Retina (tissue), 1 donor: ENCODE measurements at regions not wholly inside any gene's neighbourhood (a gene's known extent, or its start where the extent isn't known, plus 50 kb on each side); places are given as distances from the start of the nearest gene placed in this dataset.
A peak's percentile ranks its signal among the peaks of the same experiment; 100 is the strongest.

Source experiments
- DNase-seq: peaks from one replicate; pipeline ENCODE4 v3.0.0-alpha.2; 2016

DNA sequence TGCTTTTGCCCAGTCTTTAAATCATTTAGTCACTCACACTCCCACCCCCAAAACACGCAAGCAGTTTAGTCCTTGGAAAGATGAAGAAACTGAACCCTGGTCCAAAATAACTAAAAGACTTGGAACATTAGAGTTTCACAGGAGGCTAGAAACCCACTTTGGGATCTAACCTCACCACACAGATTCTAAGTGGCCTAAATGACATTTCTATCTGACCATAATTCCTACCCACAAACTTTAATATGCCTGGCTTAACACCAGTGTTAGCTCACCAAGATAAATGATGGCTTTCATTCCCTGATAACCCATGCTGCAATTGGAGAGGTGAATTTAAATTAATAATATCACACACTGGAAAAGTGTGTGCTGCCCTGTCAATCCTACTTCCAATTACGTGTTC is 295.3 kb upstream of the UBE2E2 start:
- DNase-seq: no peak

DNA sequence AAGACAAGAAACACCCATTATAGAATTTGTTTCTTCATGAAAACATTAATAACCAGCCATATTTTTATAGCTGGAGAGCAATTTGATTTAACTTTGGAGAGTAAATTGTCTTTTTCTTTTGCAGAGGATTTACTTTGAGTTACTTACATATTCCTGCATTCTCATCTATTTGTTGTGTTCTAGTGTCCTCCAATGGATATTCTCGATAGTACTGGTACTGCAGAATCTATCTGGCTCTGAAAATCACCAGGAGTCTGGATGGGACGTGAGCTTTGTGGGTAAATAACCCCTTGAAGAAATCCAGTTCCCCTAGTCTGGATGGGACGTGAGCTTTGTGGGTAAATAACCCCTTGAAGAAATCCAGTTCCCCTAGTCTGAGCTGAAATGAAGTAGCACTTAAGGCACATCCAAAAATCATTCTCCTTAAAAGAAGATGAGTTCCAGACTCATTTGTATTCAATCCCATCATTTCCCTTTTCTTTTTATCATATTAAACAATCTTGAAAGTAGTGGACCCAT is 294.1 kb upstream of the UBE2E2 start:
- DNase-seq: no peak

- DNase-seq: no peak
These were observed 286.2 kb upstream of the UBE2E2 start for GRCh38 chr3:22916933-22917332.

- DNase-seq: no peak
These were observed 283.1 kb upstream of the UBE2E2 start for GRCh38 chr3:22920006-22920405.

- no peak for DNase-seq
These were observed 280.8 kb upstream of the UBE2E2 start for GRCh38 chr3:22922317-22922716.

GRCh38 chr3:22923711-22924110 is 279.4 kb upstream of the UBE2E2 start:
- no peak for DNase-seq

DNA sequence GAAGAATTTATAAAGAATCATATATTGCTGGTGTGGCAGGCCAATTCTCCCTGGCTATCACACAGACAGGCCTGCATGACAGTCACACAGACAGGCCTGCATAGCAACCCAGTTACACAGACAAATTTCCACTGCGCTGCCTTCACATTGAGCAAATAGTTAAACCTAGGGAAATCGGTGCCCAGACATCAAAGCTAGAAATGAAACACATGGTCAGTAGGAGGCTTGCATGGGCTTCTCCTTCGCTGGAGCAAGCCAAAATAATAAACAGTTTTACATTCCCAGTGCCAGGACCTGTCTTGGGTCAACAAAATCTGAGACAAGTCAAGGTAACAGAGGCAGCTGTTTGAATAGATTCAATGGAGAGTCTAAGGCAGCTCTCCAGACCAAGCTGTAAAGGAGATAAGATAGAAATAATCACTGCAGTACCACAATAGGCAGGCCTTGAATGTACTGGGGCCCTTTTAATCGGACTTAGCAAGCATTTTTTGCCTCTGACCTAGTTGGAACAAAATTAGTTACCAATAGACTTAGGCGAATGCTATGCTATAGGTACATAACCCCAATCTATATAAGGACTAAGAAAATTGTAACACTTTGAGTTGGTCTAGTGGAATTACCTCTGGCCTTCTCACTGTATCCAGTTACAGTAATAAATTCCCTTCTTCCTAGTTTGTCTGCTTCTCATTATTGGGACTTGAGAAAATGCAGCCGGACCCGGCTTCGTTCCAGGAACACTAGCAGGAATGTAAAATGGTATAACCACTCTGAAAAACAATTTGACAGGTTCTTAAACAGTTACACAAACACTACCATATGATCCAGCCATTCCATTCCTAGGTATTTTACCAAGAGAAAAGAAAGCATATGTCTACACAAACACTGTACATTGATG is 274.7 kb upstream of the UBE2E2 start:
- no peak for DNase-seq

DNA sequence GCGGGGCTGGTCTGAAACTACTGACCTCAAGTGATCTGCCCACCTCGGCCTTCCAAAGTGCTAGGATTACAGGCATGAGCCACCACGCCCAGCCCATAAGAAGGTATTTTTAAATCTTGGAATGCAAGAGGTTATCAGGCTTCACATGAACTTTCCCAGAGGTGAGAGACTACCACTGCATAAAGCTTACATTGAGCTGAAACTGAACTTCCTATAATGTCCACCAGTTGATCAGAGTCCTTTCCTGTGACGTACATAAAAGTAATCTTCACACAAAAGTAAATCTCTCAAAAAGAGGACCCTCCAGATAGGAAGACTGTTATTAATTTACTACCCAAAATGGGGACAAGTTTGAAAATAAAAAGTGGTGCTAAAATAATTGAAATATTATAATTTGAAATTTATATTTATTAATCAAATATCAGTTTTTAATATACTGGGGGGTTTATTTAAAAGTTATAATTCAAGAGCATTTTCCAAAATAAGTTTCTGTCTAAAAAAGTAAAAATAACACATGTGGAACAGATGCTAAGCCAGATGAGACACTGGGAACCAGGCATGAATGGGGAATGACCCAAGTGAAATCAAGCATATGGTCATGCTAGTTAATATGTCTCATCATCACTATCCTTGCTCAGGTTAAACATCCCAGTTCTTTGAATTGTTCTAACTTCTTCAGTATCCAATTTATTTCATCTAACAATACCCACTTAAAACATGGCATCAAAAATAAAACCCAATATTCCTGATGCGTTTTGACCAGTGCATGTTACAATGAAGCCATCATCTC is 269.9 kb upstream of the UBE2E2 start:
- DNase-seq: no peak

GRCh38 chr3:22933841-22934116 is 269.3 kb upstream of the UBE2E2 start:
- no peak for DNase-seq

DNA sequence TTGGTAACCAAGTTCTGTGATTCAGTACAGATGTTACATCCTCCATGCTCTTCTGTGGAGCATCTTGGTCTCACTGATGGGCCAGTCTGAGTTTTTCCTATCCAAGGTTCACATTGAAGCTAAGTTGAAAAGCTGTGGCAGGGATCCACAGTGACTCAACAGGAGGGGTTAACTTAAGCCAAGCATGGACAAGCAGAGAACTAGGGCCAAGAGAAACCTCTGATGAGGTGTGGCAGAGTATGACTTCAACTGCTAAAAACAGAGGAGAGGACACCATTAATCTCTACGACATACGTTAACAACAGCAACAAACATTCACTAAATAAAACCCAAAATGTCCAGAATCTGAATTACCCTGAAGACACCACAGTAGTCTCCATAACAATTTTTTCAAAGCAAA is 268.1 kb upstream of the UBE2E2 start:
- no peak for DNase-seq

DNA sequence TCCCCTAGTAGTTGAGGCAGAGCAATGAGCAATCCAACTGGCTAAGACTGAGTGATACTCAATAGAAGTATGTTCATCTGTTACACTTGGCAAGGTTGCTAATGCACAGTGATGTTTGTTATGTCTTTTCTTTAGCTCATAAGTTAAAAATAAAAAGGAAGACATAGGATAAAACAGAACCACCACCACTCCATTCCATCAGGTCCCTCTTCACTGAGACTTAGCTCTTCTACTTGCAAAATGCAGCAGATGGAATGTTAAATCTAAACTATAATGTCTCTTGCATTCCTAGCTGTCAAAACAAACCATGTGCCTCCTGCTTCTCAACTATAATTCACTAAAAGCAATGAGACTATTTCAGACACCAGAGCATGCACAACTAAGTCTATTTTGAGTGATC is 265.6 kb upstream of the UBE2E2 start:
- DNase-seq: no peak

GRCh38 chr3:22938739-22939138 is 264.4 kb upstream of the UBE2E2 start:
- no peak for DNase-seq

DNA sequence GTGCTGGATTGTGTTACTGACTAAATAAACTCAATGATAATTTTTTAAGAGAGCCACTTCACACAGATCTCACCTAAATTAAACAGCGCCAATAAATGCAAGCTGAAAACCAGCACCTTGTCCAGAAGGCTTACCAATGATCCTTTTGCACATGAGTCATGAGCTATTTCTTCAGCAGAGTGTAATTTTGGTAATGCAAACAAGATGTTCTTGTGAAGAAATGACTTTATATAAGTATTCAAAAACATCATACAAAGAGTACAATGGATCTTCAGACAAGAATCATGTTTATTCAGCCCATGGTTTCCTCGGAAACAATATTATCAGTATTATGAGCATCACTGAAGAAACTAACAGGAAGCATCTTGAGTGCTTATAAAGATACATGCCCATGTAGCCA is 263.8 kb upstream of the UBE2E2 start:
- no peak for DNase-seq

GRCh38 chr3:22940285-22940684 is 262.8 kb upstream of the UBE2E2 start:
- no peak for DNase-seq

- DNase-seq: no peak
These were observed 260.1 kb upstream of the UBE2E2 start for GRCh38 chr3:22942981-22943380.

DNA sequence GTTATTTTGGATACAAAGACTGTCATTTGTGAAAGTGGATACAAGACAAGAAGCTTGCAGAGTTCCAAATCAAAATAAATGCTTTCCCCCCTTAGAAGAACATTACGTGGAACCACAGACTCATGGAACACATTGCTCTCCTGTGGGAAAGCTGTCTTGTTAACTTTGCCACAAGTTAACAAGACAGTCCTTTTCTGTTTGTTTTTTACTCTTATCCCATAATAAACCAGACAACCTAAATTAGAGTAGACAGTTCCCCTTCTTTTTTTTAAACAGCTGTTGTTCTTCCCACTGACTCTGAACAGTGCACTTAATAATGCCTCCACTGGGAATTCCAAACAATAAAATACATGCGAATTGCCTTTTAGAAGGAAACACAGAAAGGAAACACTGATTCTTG is 255.3 kb upstream of the UBE2E2 start:
- DNase-seq: no peak

DNA sequence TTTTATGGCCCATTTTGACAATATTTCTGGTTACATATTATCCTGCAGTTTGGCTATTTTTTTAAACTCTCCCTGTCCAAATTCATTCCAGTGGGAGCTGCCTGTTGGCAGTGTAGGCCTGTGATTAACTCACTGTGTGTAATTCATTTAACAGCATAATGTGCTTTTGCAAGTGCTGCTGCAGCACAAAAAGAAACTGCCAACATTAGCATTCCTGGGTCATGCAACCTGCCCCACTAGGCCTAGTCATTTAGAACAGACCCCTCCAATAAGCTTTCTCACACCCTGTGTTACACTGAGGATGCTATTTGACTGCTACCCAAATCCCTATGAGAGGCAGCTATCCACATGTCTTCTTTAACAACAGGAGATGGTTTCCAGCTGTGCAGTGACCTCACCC is 251.2 kb upstream of the UBE2E2 start:
- no peak for DNase-seq

GRCh38 chr3:22952860-22953259 is 250.3 kb upstream of the UBE2E2 start:
- no peak for DNase-seq

- no peak for DNase-seq
These were observed 243.5 kb upstream of the UBE2E2 start for GRCh38 chr3:22959593-22959992.

DNA sequence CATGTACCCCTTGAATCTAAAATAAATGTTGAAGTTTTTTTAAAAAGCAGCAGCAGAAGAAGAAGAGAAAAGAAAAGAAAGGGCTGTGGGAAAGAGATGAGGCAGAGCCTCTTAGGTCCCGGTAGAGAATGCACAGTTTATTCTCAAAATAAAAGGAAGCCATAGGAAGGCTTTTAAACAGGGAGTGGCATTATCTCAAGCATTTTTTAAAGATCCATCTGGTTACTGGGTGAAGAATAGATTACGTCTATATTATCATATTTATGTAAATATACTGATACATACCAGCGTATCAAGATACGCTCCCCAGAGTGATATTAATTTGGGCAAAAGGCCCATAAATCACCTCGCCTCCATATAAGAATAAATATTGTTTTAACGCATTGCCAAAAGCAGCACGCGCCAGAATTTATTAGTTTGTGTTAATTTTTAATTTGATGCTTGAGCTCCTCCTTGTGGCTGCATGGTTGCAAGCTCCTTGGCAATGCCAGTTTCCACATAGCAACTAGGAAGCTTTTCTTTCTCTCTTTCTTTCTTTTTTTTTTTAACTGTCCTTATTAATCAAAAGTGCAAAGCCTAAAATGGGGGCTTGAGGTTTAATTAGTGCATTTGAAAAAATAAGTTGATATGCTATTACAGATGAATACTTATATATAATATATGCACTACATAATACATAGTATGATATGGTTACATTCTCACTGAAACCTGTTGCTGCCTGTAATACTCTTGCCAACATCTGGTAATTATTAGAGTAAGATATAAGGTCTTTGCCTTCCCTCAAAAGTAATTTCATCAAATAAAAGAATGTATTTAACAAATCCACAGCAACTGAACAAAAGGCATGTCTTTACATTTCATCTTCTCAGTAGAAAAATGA is 242.8 kb upstream of the UBE2E2 start:
- peak; percentile 51 for DNase-seq

DNA sequence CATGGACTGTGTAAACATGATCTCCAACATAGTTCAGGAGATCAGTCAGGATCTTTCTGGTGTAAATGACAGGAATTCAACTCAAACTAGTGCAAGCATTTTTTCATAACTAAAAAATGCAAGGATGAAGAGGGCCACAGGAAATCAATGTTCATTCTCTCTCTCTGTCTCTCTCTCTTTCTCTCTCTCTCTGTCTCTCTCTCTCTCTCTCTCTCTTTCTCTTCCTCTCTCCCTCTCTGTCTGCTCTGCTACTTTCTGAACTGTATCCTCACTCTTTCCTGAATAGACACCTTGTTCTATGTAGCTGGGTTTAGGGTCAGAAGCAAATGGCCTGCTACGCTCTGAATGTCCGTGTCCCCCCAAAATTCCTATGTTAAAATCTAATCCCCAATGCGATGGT is 240.9 kb upstream of the UBE2E2 start:
- no peak for DNase-seq

DNA sequence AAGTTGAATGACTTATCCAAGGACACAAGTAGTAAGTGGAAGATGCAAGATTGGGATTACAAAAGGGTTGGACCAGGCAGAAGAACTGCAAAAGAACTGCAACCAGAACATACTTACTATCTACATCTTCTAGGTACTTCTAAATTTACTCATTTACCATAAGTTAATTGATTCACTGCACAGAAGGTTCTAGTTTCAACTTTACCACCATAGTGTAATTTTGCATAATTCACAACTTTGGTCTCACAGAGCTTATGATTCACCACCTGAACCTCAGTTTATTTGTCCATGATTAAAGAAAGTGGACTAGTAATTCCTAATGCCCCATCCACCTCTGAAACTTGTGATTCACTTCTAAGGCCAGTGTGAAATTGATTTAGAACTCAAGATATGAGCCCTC is 236.8 kb upstream of the UBE2E2 start:
- no peak for DNase-seq

DNA sequence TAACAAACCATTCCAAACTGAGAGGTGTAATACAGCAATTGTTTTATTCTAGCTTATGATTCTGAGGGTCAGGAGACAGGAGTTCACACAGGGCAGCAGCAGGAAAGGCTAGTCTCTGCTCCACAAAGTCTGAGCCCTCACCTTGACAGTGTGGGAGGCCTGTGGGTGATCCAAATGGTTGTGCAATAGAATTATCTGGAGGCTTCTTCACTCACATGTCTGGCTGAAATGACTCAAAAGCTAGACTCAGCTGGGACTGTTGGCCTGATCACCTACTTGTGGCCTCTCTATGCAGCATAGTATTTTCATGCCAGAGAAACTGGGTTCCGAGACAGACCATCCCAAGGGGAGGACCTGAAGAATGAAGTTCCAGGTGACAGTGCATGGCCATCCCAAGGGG is 233.9 kb upstream of the UBE2E2 start:
- no peak for DNase-seq
